Uterus (tissue), 3 donors: ENCODE measurements at regions not wholly inside any gene's neighbourhood (a gene's known extent, or its start where the extent isn't known, plus 50 kb on each side); places are given as distances from the start of the nearest gene placed in this dataset.

Experiments used
- DNase-seq, 2 donors: peaks; one replicate each; pipeline ENCODE4 v3.0.0-alpha.2; 2019 to 2020
- H3K27ac ChIP-seq, 2 donors: fragments of 200-600 bp; sonication (generic); 1 replicate in 1 of 2; 2 replicates in 1 of 2; pipeline ENCODE4 v1.5.1; 2016 to 2018
- H3K27me3 ChIP-seq, 2 donors: fragments of 200-600 bp; sonication (generic); one replicate each; pipeline ENCODE4 v1.5.1; 2018 to 2019; ENCODE audit warnings: control low read depth in 1 of 2
- H3K36me3 ChIP-seq, 2 donors: fragments of 200-600 bp; sonication (generic); one replicate each; pipeline ENCODE4 v1.5.1; 2019; ENCODE audit warnings: control low read depth in 1 of 2
- H3K4me1 ChIP-seq, 2 donors: fragments of 200-600 bp; sonication (generic); one replicate each; pipeline ENCODE4 v1.5.1; 2018 to 2019; ENCODE audit warnings: control low read depth in 1 of 2
- H3K4me3 ChIP-seq, 2 donors: fragments of 200-600 bp; sonication (generic); 1 replicate in 1 of 2; 2 replicates in 1 of 2; pipeline ENCODE4 v1.5.1; 2018 to 2019; ENCODE audit warnings: mild to moderate bottlenecking in 1 of 2
- H3K9me3 ChIP-seq, 2 donors: fragments of 200-600 bp; sonication (generic); one replicate each; pipeline ENCODE4 v1.5.1; 2019; ENCODE audit warnings: control low read depth in 1 of 2
- POLR2A ChIP-seq, 2 donors: fragments of 450-650 bp; IDR thresholded peaks; one replicate each; pipeline ENCODE4 v1.6.1; 2016; ENCODE audit warnings: antibody characterized with exemption in 2 of 2, mild to moderate bottlenecking in 1 of 2, moderate library complexity in 1 of 2
- intact Hi-C: fragments of 100-400 bp; cut with DNase I; formaldehyde crosslinking; loops from one replicate; pipeline ENCODE4 v1.15.1; 2023; ENCODE audit warnings: low total_unique reads
- TF ChIP-seq, protein P1 (sequence below), 4 experiments: fragments of 200-600 bp in 2 of 4; fragments of 450-650 bp in 2 of 4; sonication (generic) in 2 of 4; IDR thresholded peaks; one replicate each; pipeline ENCODE4 v1.5.1; 2016 to 2019; ENCODE audit warnings: antibody characterized with exemption in 4 of 4, mild to moderate bottlenecking in 2 of 4, moderate library complexity in 1 of 4
- donor health status: DM: yes; HTN: yes; CAD: no.

GRCh38 chr4:87901422-87901992 lies 68.7 kb downstream of the MEPE start:
- Histone ChIP-seq H3K27ac (no peak overlapping the region), H3K4me3 (no peak overlapping the region), H3K4me1 (no peaks in the 10 kb centered on the region), H3K9me3 (no peaks in the 10 kb centered on the region), H3K36me3 (no peaks in the 10 kb centered on the region), H3K27me3 (no peaks in the 10 kb centered on the region)
- no peak for DNase-seq
- no peak for TF ChIP-seq POLR2A (IDR thresholded peaks at IDR 0.05)
- TF ChIP-seq, protein P1, sequence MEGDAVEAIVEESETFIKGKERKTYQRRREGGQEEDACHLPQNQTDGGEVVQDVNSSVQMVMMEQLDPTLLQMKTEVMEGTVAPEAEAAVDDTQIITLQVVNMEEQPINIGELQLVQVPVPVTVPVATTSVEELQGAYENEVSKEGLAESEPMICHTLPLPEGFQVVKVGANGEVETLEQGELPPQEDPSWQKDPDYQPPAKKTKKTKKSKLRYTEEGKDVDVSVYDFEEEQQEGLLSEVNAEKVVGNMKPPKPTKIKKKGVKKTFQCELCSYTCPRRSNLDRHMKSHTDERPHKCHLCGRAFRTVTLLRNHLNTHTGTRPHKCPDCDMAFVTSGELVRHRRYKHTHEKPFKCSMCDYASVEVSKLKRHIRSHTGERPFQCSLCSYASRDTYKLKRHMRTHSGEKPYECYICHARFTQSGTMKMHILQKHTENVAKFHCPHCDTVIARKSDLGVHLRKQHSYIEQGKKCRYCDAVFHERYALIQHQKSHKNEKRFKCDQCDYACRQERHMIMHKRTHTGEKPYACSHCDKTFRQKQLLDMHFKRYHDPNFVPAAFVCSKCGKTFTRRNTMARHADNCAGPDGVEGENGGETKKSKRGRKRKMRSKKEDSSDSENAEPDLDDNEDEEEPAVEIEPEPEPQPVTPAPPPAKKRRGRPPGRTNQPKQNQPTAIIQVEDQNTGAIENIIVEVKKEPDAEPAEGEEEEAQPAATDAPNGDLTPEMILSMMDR (IDR thresholded peaks at IDR 0.05) = no peak
- intact Hi-C loops = no loop called here

- no peaks in the 10 kb centered on the region for H3K9me3 ChIP-seq
- H3K4me3 ChIP-seq = no peak overlapping the region
- no peaks in the 10 kb centered on the region for H3K27me3 ChIP-seq
- H3K27ac ChIP-seq = no peak overlapping the region
- no peaks in the 10 kb centered on the region for H3K4me1 ChIP-seq
- intact Hi-C loops = no loop called here
- TF ChIP-seq, protein P1 (IDR thresholded peaks at IDR 0.05) = no peak
- no peak for TF ChIP-seq POLR2A (IDR thresholded peaks at IDR 0.05)
- no peaks in the 10 kb centered on the region for H3K36me3 ChIP-seq
- DNase-seq = no peak
Measured at GRCh38 chr4:87904639-87905160, 70.8 kb upstream of the SPP1 start.

DNA sequence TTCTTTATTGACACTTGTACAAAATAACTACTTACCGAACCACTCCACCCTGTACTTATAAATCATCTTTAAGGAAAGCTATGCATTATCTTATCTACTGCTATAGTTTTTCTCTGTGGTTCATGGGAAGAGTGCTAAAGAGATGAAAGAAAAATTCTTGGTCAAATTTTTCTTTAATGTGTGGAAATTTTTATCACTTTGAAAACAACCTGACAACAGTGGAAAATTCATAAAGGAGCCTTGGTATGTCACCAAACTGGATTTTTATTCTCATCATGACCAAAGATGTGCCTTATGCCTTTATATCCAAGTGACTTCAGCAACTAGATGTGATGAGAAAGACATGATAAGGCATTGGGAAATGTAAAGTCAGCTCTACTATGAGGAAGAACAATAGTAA lies 67.2 kb upstream of the SPP1 start:
- H3K4me1 ChIP-seq = peaks cover 0 to 4% of the 10 kb centered on the region in 2 donors
- no peaks in the 10 kb centered on the region for H3K36me3 ChIP-seq
- no peak overlapping the region for H3K27ac ChIP-seq
- no peaks in the 10 kb centered on the region for H3K27me3 ChIP-seq
- H3K4me3 ChIP-seq = no peak overlapping the region
- no peak for DNase-seq
- TF ChIP-seq POLR2A (IDR thresholded peaks at IDR 0.05) = no peak
- TF ChIP-seq, protein P1 (IDR thresholded peaks at IDR 0.05) = no peak
- no peaks in the 10 kb centered on the region for H3K9me3 ChIP-seq
- intact Hi-C loops = no loop called here

DNA sequence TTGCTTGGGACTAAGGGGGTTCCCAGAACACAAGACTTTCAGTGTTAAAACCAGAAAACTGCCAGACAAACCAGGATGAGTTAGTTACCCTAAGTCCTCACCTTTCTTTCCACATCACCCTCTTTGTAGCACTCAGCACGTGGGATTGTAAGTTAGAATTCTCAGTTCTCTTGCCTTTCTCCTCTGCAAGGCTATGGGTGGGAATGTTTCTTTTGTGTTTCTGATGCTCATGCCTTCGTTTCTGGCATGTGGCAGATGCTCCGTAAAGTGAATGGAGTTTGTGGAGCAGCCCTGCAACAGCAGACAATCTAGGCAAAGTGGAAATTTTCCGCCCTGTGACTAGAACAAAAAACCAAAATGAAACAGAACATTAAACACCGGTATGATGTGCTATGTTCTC lies 64.7 kb upstream of the SPP1 start:
- no peak for DNase-seq
- Histone ChIP-seq H3K9me3 (no peaks in the 10 kb centered on the region), H3K27ac (no peak overlapping the region), H3K4me1 (peaks cover 0 to 8% of the 10 kb centered on the region in 2 donors), H3K4me3 (no peak overlapping the region), H3K36me3 (no peaks in the 10 kb centered on the region), H3K27me3 (no peaks in the 10 kb centered on the region)
- TF ChIP-seq, protein P1 (IDR thresholded peaks at IDR 0.05) = no peak
- no peak for TF ChIP-seq POLR2A (IDR thresholded peaks at IDR 0.05)
- intact Hi-C loops = no loop called here

DNA sequence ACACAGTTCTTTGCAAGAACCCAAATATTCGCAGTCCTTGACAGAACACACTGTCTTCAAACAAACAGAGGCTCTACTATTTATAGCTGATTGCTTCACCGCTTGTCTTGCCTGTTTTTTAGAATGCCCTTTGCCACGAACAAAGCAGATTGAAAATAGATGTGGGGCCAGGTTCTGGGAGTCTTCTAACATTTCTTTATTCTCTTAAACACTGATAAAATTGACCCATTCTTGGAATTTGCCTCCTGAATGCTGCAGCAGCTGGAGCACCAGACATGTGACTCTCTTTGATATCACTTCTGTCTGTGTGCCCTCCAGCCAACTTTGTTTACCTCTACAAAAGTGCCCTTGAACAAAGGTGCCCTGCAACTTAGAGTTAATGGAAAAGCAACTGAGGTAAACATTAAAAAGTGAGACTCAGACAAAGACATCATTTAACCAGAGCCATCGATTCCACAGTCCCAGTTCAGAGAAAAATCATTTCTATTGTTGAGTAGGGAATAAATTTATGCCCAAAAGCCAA lies 64.2 kb upstream of the SPP1 start:
- Histone ChIP-seq H3K9me3 (no peaks in the 10 kb centered on the region), H3K36me3 (no peaks in the 10 kb centered on the region), H3K4me1 (peaks cover 0 to 8% of the 10 kb centered on the region in 2 donors), H3K27ac (peak overlapping the region in 1 of 2 donors; percentile 37), H3K27me3 (no peaks in the 10 kb centered on the region), H3K4me3 (no peak overlapping the region)
- TF ChIP-seq POLR2A (IDR thresholded peaks at IDR 0.05) = no peak
- TF ChIP-seq, protein P1 (IDR thresholded peaks at IDR 0.05) = no peak
- intact Hi-C loops = no loop called here
- DNase-seq = no peak
